ENCODE measurements at regions not wholly inside any gene's neighbourhood (a gene's known extent, or its start where the extent isn't known, plus 50 kb on each side); places are given as distances from the start of the nearest gene placed in this dataset.
"Not testable (repeated sequence)": the region's sequence is repeated elsewhere in the genome, so short reads cannot be mapped to it uniquely, and the experiment has no call there.

GRCh38 chr20:47993817-47994216 lies 208.5 kb upstream of the SULF2 start:
- no peak for DNase-seq

DNA sequence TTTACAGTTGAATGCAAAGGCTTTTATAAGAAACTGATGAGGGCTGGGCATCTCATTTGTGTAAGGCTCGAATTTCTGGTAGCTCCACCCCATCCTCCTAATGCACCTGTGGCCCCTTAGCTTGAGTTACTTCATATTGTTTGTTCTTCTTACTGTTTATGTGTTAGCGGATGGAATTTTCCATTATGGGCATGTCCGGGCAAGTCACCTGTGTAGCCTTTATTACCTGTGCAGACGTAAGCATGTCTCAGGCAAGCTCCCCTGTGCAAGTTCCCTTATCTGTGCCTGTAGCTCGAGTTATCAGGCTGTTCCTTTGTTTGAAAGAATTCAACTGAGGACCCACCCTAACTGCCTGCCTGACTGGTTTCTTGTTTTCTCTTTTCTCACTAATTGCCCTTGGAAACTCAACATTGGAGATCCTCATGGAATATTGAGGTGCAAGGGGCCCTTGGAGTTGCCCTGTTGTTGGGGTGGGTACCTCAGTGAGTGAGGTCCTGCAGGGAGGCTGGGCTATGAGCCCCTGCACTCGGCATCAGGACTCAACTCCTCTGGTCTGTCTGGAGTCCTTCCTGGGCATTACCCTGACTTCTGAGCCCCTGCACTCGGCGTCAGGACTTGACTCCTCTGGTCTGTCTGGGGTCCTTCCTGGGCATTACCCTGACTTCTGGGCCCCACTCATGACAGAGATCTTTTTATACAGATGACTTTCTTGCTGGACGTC lies 207.9 kb upstream of the SULF2 start:
- no peak for DNase-seq

DNA sequence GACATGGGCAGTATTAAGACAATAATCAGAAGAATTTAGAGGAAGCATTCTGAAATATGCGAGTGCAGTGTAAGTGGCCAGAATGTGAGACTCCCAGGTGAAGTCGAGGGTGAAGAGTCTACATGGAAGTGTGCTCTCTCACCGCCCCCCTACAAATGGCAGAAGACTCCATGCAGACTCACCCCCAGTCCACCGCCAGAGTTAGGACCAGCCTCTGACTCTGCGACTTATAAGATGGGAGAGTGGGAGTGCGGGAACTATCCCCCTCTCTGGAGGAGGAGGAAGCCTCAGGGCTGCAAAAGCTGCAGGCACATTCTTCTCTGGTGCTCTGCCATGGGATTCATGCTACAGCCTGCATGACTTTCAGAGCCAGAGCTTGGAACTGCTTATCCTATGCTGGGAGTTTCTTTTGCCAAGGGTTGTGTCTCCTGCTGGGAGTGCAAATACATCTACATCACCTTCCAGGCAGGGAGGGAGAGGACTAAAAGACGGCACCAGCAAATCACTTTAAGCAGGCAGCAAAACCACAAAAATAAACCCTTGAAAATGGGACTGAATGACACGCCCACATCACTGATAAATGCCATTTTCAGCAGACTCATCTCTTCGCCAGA lies 206.7 kb upstream of the SULF2 start:
- no peak for DNase-seq

- no peak for DNase-seq
Measured at GRCh38 chr20:47990507-47991150, 205.3 kb upstream of the SULF2 start.

DNA sequence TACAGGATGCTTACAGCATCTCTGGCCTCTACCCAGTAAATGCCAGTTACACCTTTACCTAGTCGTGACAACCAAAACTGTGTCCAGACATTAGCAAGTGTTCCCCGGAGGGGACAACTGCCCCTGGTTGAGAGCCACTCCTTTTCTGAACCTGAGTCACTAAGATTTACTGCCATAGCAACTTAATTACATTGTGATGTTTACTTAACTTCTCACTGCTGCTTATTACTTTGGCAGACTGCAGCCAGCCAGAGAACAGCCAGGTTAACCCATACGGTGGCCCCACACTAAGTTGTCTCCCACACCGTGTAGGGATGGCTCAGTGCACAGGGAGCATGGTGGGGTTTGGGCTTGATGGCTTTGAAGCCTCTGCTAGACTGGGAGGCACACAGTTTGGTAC lies 204.7 kb upstream of the SULF2 start:
- DNase-seq: no peak

- no peak for DNase-seq
Measured at GRCh38 chr20:47988676-47989075, 203.4 kb upstream of the SULF2 start.

DNA sequence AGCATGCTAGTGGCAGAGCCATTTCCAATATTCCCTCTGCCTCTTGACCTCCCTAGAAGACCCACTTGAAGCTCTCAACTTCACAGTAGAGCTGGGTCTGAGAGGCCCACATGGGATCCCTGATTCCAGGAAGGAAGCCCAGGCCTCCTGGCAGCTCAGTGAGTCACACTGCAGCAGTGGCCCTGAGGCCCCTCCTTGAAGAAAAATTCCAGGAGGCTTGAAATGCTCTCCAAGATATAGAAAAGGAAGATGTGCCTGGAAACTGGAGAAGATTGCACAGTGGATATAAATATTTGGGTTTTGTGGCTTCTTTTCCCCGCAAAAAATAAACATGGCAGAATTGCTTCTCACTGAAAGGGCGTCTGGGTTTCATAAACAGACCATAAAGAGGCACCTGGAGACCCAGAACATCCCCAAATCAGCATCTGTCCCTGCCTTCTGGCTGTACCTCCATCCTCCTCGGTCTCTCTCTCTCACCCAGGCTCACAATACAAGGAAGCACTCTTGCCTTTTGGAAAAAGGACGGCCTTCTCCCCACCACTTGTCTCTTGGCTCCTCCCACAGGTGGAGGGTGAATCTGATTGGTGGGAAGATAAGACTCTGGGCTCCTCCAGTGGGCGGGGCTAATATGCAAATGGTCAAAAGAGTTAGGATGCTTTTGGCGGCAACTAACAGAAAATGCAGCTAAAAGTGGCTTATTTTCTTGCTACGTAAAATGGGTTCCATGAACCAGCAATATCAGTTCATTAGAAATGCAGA lies 200.0 kb upstream of the SULF2 start:
- no peak for DNase-seq

- DNase-seq: no peak
Measured at GRCh38 chr20:47984437-47984836, 199.2 kb upstream of the SULF2 start.

DNA sequence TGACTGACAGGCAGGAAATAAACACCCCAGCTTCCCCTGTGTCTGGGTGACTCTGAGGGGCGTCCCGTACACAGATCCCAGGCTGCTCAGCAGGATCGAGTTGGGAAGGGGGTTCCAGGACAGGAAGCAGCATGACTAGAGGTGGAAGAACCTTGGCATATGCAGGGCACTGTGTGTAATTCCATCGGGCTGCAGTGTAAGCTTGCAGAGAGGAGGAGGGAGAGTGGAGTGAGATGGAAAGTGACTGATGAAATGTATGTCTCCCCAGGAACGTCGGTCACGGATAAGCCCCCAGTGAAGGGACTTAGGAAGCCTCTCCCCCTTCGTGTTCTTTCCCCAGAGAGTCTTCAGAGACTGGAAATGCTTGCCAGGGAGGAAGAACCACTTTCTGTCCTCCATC lies 198.4 kb upstream of the SULF2 start:
- DNase-seq: not testable (repeated sequence)

GRCh38 chr20:47982574-47983360 lies 197.5 kb upstream of the SULF2 start:
- DNase-seq: no peak

- DNase-seq: no peak
Measured at GRCh38 chr20:47981222-47981621, 195.9 kb upstream of the SULF2 start.

DNA sequence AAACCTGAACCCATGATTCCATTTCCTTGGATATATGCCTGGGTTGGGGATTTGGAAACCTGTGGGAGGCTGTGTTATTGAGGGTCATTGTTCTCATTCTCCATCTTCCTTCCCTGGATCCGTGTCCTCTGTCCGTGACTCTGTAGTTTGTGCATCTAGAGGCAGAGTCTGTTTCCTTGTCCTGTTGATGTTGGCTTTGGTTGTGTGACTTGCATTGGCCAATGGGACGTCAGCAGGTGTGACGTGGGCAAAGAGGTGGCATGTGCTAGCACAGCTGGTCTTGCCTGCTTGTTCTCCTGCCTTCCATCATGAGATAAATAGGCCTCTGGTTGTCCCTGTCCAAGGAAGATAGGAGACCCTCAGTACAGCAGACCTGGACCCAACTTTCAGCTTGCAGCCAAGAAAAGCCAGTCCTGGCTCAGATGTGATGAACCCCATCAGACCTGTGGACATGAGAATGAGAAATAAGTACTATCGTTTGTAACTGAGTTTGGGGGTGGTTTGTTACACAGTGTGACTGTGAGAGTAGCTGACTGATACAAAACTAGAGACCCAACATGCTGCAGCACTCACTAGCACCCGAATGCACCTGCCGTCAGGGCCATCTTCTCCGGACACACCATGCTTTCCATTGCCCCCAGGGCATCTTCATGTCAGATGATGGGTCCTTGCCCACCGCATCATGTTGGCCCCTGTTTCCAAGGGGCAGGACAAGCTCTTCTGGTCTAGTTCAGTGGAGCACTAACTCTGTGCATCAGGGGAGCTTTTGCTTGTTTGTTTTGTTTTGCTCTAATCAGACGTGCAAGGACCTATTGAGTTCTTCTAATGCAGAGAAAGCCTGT lies 195.3 kb upstream of the SULF2 start:
- DNase-seq: no peak

GRCh38 chr20:47979361-47980095 lies 194.2 kb upstream of the SULF2 start:
- not testable (repeated sequence) for DNase-seq

DNA sequence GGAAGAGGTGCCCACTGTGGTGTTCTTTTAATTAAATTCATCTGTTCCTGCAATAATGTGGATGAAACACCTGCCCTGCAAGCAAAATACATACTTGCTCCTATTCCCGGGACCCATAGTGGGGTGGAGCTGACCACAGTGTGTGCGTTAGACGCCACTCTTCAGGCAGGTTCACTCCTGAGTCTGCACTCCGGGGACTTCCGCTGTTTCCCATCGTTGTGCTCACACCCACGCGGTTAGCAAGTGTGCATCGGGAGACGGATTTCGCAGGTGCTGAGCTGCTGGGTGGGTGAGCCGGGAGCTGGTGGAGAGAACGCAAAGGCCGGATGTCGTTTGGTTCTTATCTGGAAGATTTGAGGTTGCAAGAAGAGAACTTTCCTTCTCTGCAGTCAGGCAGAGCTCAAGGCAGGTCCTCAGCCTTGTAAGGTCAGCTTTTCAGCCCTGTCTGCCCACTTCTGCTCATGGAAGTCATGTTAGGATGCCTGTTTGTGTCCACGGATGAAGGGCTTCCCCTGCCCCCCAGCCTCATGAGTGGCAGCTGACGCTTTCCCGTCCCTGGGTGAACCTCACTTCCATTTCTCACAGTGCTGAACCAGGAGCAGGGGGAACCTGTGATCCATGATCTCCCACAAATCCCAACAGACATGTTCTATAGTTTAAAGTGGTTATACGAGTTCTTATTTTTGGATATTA lies 193.3 kb upstream of the SULF2 start:
- not testable (repeated sequence) for DNase-seq

GRCh38 chr20:47977789-47978252 lies 192.5 kb upstream of the SULF2 start:
- DNase-seq: not testable (repeated sequence)

DNA sequence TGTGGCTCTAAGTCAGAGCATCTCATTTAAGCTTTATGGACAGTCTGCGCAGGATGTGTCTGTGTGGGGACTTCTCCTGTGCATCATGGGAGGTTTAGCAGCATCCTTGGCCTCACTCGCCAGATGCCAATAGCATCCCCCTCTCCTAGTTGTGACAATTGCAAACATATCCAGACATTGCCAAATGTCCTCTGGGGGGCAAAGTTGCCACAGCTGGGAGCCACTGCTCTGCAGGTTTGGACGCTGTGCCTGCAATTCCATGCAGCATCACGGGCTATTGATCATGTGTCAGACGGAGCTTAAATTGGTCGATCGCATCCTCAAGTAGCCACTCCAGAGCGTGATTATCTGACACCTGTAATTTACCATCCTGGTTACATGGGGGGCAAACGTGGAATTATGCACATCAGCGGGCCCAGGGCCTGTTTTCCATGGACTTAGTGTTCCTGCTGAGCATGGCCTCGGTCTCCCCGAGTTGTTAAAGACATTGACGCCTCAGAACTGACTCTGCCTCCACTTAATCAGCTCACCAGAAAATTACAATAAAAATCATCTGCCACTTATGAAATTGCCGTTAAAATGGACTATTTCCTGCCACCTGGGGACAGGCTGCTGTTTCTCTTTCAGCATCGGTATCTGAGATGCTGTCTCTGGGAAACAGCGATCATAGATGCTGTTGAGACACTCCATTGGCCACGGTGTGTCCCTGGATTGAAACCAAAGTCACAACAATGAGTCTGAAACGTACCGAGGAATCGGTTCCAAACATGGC lies 191.9 kb upstream of the SULF2 start:
- not testable (repeated sequence) for DNase-seq

- DNase-seq: no peak
Measured at GRCh38 chr20:47974234-47974878, 189.1 kb upstream of the SULF2 start.

DNA sequence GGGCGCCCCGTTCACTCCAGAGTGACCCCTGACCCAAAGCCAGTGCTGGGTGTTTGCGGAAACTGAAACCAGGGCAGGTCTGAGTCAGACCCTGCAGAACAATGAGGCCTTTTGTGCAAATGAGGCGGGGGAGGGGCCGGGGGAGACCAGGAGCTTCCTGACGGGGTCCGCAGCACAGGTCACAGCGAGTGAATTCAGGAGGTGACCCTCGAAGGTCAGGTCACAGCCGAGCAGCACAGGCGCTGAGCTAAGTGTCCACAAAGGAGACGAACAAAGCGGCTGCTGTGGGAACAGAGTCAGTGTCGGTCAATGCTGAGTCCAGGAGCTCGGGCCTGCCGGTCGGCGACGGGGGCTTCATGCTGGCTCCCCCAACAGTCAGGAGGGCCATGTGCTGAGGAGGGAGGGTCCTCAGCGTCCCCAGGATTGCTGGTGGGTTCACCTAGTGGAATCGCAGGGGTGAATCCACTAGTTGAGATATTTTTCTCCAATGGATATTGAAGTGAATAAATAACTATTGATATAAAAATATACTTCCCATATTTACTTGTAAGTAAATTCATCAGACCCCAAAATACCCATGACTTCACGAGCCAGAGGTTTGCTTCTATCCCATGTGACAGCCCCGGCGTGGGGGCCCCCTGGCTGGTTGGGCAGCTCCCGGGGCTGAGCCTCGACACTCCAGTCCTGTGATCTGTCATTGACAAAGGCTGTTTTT lies 188.4 kb upstream of the SULF2 start:
- no peak for DNase-seq
